GDM1 (cell line): ENCODE measurements at regions not wholly inside any gene's neighbourhood (a gene's known extent, or its start where the extent isn't known, plus 50 kb on each side); places are given as distances from the start of the nearest gene placed in this dataset.

ENCODE experiments used
- DNase-seq: peaks from one replicate; lab custom pipeline; 2025; lab: John Stamatoyannopoulos, UW

DNA sequence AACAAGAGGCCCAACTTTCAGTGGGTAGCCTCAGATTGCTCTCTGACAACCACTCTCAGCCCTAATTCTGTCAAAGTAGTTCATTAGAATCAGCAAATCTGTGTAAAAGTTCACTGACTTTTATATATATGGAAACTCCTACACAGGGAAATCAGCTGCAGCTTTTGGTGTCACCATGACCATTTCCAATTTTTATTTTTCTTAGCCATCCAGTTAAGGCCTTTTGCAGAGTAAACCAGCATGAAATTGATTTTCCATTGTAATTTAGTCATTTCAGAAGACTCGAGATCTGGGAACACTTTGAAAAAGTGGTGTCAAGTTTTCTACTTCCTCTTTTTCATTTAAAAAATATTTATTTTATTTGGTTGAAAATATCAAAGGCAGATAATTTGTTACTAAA, 263.2 kb downstream of the TMEM182 start:
- no peak for DNase-seq

DNA sequence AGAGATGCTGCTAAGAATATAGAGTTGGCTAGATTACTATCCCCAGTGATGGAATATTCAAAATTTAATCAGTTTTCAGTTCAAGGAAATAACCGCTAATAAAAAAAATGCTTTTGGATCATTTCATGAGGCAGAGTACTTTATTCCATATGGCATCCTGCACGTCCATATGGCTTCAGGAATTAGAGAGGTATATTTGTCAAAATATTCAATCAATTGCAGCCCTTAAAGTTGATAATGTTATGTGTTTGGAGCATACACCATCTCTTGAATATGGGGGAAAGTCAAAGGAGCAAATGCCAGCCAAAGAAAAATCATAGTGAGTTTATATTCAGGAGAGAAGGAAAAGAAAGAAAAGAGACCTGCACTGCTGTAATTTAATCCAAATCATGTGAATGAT, 266.4 kb downstream of the TMEM182 start:
- no peak for DNase-seq
